Epithelial cell of prostate (primary cell): ENCODE measurements at regions not wholly inside any gene's neighbourhood (a gene's known extent, or its start where the extent isn't known, plus 50 kb on each side); places are given as distances from the start of the nearest gene placed in this dataset.
A peak's percentile ranks its signal among the peaks of the same experiment; 100 is the strongest.

Experiments
- DNase-seq: peaks from one replicate; pipeline ENCODE4 v3.0.0-alpha.2; 2011; ENCODE audit warnings: low read depth, low spot score
- H3K27ac ChIP-seq: fragments of 450-650 bp; 2 replicates; pipeline ENCODE4 v1.5.1; 2017; ENCODE audit warnings: mild to moderate bottlenecking

- no peak for DNase-seq
- no peak overlapping the region for H3K27ac ChIP-seq
Observed at GRCh38 chr1:116819081-116819480, 64.9 kb downstream of the CD2 start.

- peak overlapping the region; percentile 14 for H3K27ac ChIP-seq
- DNase-seq: peak; percentile 26
Observed at GRCh38 chr1:116820369-116820768, 66.1 kb downstream of the CD2 start.

DNA sequence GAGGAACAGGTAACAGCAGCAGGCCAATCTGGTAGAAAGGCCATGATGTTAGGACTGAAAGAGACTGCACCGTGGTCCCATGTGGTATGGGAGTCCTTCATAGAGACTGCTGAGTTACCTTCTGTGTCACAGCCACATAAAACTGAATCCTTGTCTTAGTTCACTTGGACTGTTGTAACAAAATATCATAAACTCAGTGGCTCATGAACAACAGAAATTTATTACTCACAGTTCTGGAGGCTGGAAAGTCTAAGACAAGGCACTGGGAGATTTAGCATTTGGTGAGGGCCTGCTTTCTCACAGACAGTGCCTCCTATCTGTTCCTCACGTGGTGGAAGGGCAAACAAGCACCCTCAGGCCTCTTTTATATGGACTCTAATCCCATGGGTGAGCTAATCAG lies 67.5 kb downstream of the CD2 start:
- DNase-seq: no peak
- H3K27ac ChIP-seq: no peak overlapping the region

GRCh38 chr1:116824631-116825206 lies 70.5 kb downstream of the CD2 start:
- no peak overlapping the region for H3K27ac ChIP-seq
- no peak for DNase-seq

- no peak for DNase-seq
- no peak overlapping the region for H3K27ac ChIP-seq
Observed at GRCh38 chr1:116825207-116825719, 71.0 kb downstream of the CD2 start.

- no peak for DNase-seq
Observed at GRCh38 chr1:116825720-116826438, 71.6 kb downstream of the CD2 start.

GRCh38 chr1:116826818-116827606 lies 72.8 kb downstream of the CD2 start:
- DNase-seq: no peak
- H3K27ac ChIP-seq: peak overlapping the region; percentile 32

More at GRCh38 chr1:116825720-116826438, 71.6 kb downstream of the CD2 start:
- no peak overlapping the region for H3K27ac ChIP-seq

DNA sequence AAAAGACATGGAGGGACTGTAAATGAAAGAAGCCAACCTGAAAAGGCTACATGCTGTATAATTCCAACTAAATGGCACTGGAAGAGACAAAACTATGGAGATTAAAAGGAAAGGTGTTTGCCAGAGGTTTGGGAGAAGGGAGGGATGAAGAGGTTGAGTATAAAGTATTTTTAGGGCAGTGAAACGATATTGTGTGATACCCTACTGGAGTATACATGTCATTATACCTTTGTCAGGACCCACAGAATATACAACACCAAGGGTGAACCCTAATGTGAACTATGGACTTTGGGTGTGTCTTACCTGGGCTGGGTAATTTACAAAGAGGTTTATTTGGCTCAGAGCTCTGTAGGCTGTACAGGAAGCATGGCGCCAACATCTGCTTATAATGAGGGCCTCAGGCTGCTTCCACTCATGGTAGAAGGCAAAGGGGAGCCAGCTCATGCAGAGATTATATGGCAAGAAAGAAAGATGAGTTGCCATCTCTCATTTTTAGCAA lies 73.4 kb downstream of the CD2 start:
- peak overlapping the region; percentile 32 for H3K27ac ChIP-seq
- DNase-seq: no peak

DNA sequence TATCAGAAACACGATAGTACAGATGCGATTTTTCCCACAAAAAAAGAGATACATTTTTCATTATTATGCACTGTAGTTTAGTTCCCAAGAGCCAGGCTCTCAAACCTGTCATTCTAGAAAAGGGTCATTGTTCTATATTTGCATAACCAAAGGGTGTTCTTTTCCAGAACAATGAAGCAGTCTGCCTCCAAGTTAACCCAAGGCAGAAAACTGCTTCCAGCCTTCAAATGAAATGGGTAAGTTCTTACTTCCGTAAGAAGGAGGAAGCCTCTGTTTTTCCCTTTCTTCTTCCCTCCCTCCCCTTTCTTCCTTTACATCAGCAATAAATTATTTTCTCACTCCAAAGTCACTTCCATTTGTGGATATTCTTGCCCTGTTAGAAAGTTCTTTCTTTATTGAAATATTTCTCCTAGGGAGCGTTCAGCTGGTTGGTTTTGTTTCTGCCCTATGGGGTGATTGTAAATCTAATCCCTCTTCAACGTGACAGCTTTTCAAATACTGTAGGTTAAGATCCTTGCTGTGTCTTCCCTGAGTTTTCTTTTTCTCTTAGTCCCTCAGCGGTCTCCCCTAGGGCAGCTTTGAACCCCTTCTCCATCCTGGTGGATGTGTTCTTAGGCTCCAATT lies 77.3 kb upstream of the PTGFRN start:
- DNase-seq: no peak
- no peak overlapping the region for H3K27ac ChIP-seq

GRCh38 chr1:116832932-116833578 lies 76.7 kb upstream of the PTGFRN start:
- no peak for DNase-seq
- no peak overlapping the region for H3K27ac ChIP-seq

GRCh38 chr1:116833718-116834117 lies 76.0 kb upstream of the PTGFRN start:
- no peak for DNase-seq
- H3K27ac ChIP-seq: no peak overlapping the region

DNA sequence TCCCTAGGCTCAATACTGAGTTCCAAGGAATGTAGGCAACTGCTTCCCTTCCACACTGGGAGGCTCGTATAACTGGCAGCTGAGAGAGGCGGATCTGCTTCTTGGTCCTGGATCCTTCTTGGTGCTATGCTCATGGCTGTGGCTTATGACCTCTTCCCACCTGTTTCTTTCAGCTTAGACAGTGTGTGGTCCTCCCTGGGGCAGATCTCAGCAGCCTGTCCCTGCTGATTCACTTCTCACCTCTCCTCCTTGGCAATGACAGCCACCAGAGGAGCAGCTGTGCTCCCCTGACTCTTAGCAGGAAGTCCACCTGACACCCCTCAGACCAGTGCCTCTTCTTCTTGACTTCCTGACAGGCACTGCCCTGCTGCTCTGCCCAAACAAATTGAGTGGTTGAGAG lies 75.1 kb upstream of the PTGFRN start:
- DNase-seq: no peak
- no peak overlapping the region for H3K27ac ChIP-seq

GRCh38 chr1:116835161-116835560 lies 74.6 kb upstream of the PTGFRN start:
- DNase-seq: no peak
- H3K27ac ChIP-seq: no peak overlapping the region

GRCh38 chr1:116836099-116836498 lies 73.6 kb upstream of the PTGFRN start:
- DNase-seq: no peak
- H3K27ac ChIP-seq: no peak overlapping the region

GRCh38 chr1:116841569-116842344 lies 68.0 kb upstream of the PTGFRN start:
- no peak overlapping the region for H3K27ac ChIP-seq
- DNase-seq: no peak

- no peak overlapping the region for H3K27ac ChIP-seq
- DNase-seq: no peak
Observed at GRCh38 chr1:116842654-116843053, 67.1 kb upstream of the PTGFRN start.

- no peak for DNase-seq
- no peak overlapping the region for H3K27ac ChIP-seq
Observed at GRCh38 chr1:116844775-116845174, 64.9 kb upstream of the PTGFRN start.

DNA sequence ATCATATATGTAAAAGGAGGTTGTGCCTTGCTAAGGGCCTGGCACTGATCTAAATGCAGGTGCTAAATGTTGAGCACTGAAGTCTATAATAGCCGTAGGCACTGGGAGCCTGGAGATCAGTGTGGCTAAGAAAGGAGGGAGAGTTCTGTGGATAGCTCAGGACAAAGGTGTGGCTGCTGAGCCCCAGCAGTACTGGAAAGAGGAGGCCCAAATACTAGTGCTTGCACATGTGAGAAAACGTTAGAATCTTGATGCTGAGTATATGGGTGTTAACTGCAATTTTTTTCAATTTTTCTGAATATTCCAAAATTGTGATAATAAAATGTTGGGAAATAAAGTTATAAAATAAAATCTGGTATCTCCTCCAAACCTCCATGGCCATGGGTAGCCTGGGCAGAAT lies 62.5 kb upstream of the PTGFRN start:
- no peak overlapping the region for H3K27ac ChIP-seq
- no peak for DNase-seq
